IMR-90 (cell line): ENCODE measurements at regions not wholly inside any gene's neighbourhood (a gene's known extent, or its start where the extent isn't known, plus 50 kb on each side); places are given as distances from the start of the nearest gene placed in this dataset.

Source experiments
- ATAC-seq: fragments of 200-7000 bp; cut with Tn5 transposase; 2 replicates; pipeline ENCODE4 v1.9.1; 2020; ENCODE audit warnings: low read depth, mild to moderate bottlenecking, moderate library complexity
- BruUV-seq: library from RNA; stranded (reverse); fragments of 400-500 nt; replicated peaks from 2 replicates; lab custom pipeline; 2021; lab: Mats Ljungman, UMichigan
- CTCF ChIA-PET: fragments of 300-600 bp; formaldehyde crosslinking; extraction: SDS; loops from one replicate; lab custom pipeline; 2021; ENCODE audit warnings: antibody characterized with exemption; lab: Yijun Ruan, JAX
- POLR2A ChIA-PET: fragments of 300-600 bp; sonication (Branson Sonifier 250); formaldehyde crosslinking; loops from one replicate; lab custom pipeline; 2022; ENCODE audit warnings: antibody characterized with exemption; ENCODE audit not compliant: unreplicated experiment; lab: Charles Lee
- DNase-seq: peaks from one replicate; pipeline ENCODE4 v3.0.0; 2013
- H2AFZ ChIP-seq: replicated peaks from 2 replicates; pipeline ENCODE3; 2013; ENCODE audit warnings: low read length, mild to moderate bottlenecking; ENCODE audit not compliant: poor library complexity
- H2AK5ac ChIP-seq: 2 replicates; pipeline ENCODE4 v1.6.1; 2013; ENCODE audit warnings: low read depth, low read length, inconsistent platforms
- H2AK9ac ChIP-seq: replicated peaks from 2 replicates; pipeline ENCODE3; 2013; ENCODE audit warnings: mild to moderate bottlenecking, low read depth, low read length, moderate library complexity; ENCODE audit not compliant: poor library complexity
- H2BK120ac ChIP-seq: 2 replicates; pipeline ENCODE4 v1.6.1; 2013; ENCODE audit warnings: low read depth, low read length, inconsistent platforms
- H2BK15ac ChIP-seq: 3 replicates; pipeline ENCODE4 v1.6.1; 2013; ENCODE audit warnings: low read depth, low read length, inconsistent platforms
- H2BK20ac ChIP-seq: 2 replicates; pipeline ENCODE4 v1.6.1; 2013; ENCODE audit warnings: low read depth, mild to moderate bottlenecking, inconsistent platforms, low read length, moderate library complexity
- H2BK5ac ChIP-seq: 2 replicates; pipeline ENCODE4 v1.6.1; 2013; ENCODE audit warnings: mild to moderate bottlenecking, low read depth, low read length, inconsistent platforms; ENCODE audit not compliant: poor library complexity, severe bottlenecking
- H3K14ac ChIP-seq: replicated peaks from 2 replicates; pipeline ENCODE4 v1.6.1; 2013; ENCODE audit warnings: low read depth, low read length, inconsistent platforms
- H3K18ac ChIP-seq: 2 replicates; pipeline ENCODE4 v1.6.1; 2013; ENCODE audit warnings: low read depth, low read length, control low read depth
- H3K23ac ChIP-seq: 2 replicates; pipeline ENCODE4 v1.6.1; 2013; ENCODE audit warnings: low read depth, low read length, inconsistent platforms
- H3K27ac ChIP-seq: 2 replicates; pipeline ENCODE4 v1.5.1; 2013; ENCODE audit warnings: mild to moderate bottlenecking, control low read depth, low read length; ENCODE audit not compliant: insufficient read depth
- H3K27me3 ChIP-seq: 2 replicates; pipeline ENCODE4 v1.6.1; 2013; ENCODE audit warnings: low read length; ENCODE audit not compliant: control insufficient read depth, insufficient read depth
- H3K36me3 ChIP-seq: 2 replicates; pipeline ENCODE4 v1.6.1; 2013; ENCODE audit warnings: low read length, mixed read lengths; ENCODE audit not compliant: control insufficient read depth, insufficient read depth
- H3K4ac ChIP-seq: 2 replicates; pipeline ENCODE4 v1.6.1; 2013; ENCODE audit warnings: low read depth, low read length, inconsistent platforms
- H3K4me1 ChIP-seq: 2 replicates; pipeline ENCODE4 v1.6.1; 2013; ENCODE audit warnings: low read length, mixed read lengths; ENCODE audit not compliant: control insufficient read depth, insufficient read depth
- H3K4me2 ChIP-seq: 2 replicates; pipeline ENCODE4 v1.6.1; 2013; ENCODE audit warnings: low read depth, mild to moderate bottlenecking, control low read depth, low read length, moderate library complexity
- H3K4me3 ChIP-seq: 2 replicates; pipeline ENCODE4 v1.5.1; 2013; ENCODE audit warnings: low read depth, mild to moderate bottlenecking, control low read depth, low read length, moderate library complexity; ENCODE audit not compliant: insufficient read depth
- H3K56ac ChIP-seq: 2 replicates; pipeline ENCODE4 v1.6.1; 2013; ENCODE audit warnings: low read length, inconsistent platforms; ENCODE audit not compliant: insufficient read depth; ENCODE audit errors: extremely low read depth
- H3K79me1 ChIP-seq, 2 experiments: 2 replicates each; pipeline ENCODE4 v1.6.1; 2013; ENCODE audit warnings: low read length in 2 of 2, inconsistent platforms in 1 of 2, low read depth in 1 of 2
- H3K9ac ChIP-seq: 2 replicates; pipeline ENCODE4 v1.6.1; 2013; ENCODE audit warnings: low read depth, low read length, control low read depth
- H3K9me1 ChIP-seq: 2 replicates; pipeline ENCODE4 v1.6.1; 2013; ENCODE audit warnings: low read length, inconsistent platforms; ENCODE audit not compliant: insufficient read depth
- H3K9me3 ChIP-seq: 2 replicates; pipeline ENCODE4 v1.6.1; 2013; ENCODE audit warnings: low read length; ENCODE audit not compliant: control insufficient read depth, insufficient read depth
- H4K20me1 ChIP-seq: 2 replicates; pipeline ENCODE4 v1.6.1; 2013; ENCODE audit warnings: low read length, inconsistent platforms; ENCODE audit not compliant: insufficient read depth
- H4K5ac ChIP-seq: 2 replicates; pipeline ENCODE4 v1.6.1; 2013; ENCODE audit warnings: mild to moderate bottlenecking, low read depth, low read length, control low read depth
- H4K8ac ChIP-seq, 2 experiments: 2 replicates each; pipeline ENCODE4 v1.6.1; 2013; ENCODE audit warnings: low read depth in 2 of 2, low read length in 2 of 2, control low read depth in 1 of 2, inconsistent platforms in 1 of 2
- H4K91ac ChIP-seq: 2 replicates; pipeline ENCODE4 v1.6.1; 2013; ENCODE audit warnings: low read depth, low read length, inconsistent platforms; ENCODE audit not compliant: insufficient read depth
- BHLHE40 ChIP-seq: fragments of 150-350 bp; IDR thresholded peaks from 2 replicates; pipeline ENCODE4 v1.6.1; 2016; ENCODE audit warnings: mild to moderate bottlenecking, low read depth, low read length
- CTCF ChIP-seq: conservative IDR thresholded peaks from 2 replicates; pipeline ENCODE4 v1.5.1; 2012; ENCODE audit warnings: mild to moderate bottlenecking, low read depth, low read length, improper control_type of control experiment
- FOS ChIP-seq: fragments of 150-350 bp; IDR thresholded peaks from 2 replicates; pipeline ENCODE4 v1.6.1; 2016; ENCODE audit warnings: low read depth, low read length
- MAZ ChIP-seq: IDR thresholded peaks from 2 replicates; pipeline ENCODE4 v1.6.1; 2012; ENCODE audit warnings: low read depth, mild to moderate bottlenecking, low read length, improper control_type of control experiment, moderate library complexity, borderline replicate concordance
- NFE2L2 ChIP-seq: fragments of 150-350 bp; IDR thresholded peaks from 2 replicates; pipeline ENCODE4 v1.6.1; 2016; ENCODE audit warnings: low read depth, mild to moderate bottlenecking, low read length
- POLR2A ChIP-seq: IDR thresholded peaks from 2 replicates; pipeline ENCODE4 v1.6.1; 2012; ENCODE audit warnings: mild to moderate bottlenecking, low read depth, low read length
- RCOR1 ChIP-seq: IDR thresholded peaks from 2 replicates; pipeline ENCODE4 v1.6.1; 2012; ENCODE audit warnings: mild to moderate bottlenecking, low read length, improper control_type of control experiment; ENCODE audit not compliant: insufficient replicate concordance
- WGBS, 2 experiments: methylation state at CpG; one replicate each; pipeline versions ENCODE4 v1.1.5 to v1.1.7; 2013; ENCODE audit warnings: missing lambda C conversion rate in 2 of 2; ENCODE audit not compliant: insufficient read length in 1 of 2; ENCODE audit errors: extremely low coverage in 2 of 2; 5-methylcytosine and 5-hydroxymethylcytosine counted together
- dilution Hi-C: fragments of 300-500 bp; cut with HindIII; formaldehyde crosslinking; loops from one replicate; pipeline ENCODE4 v1.14.3; 2018; ENCODE audit warnings: low sequenced_read_pairs; ENCODE audit not compliant: unreplicated experiment
- in situ Hi-C: fragments of 300-500 bp; cut with MboI; formaldehyde crosslinking; loops from 3 replicates; pipeline ENCODE4 v1.14.3; 2019; ENCODE audit warnings: low sequenced_read_pairs, inconsistent platforms, mixed read lengths
- intact Hi-C: fragments of 100-400 bp; cut with micrococcal nuclease; formaldehyde crosslinking; loops from 2 replicates; pipeline ENCODE4 v1.10.0; 2022

DNA sequence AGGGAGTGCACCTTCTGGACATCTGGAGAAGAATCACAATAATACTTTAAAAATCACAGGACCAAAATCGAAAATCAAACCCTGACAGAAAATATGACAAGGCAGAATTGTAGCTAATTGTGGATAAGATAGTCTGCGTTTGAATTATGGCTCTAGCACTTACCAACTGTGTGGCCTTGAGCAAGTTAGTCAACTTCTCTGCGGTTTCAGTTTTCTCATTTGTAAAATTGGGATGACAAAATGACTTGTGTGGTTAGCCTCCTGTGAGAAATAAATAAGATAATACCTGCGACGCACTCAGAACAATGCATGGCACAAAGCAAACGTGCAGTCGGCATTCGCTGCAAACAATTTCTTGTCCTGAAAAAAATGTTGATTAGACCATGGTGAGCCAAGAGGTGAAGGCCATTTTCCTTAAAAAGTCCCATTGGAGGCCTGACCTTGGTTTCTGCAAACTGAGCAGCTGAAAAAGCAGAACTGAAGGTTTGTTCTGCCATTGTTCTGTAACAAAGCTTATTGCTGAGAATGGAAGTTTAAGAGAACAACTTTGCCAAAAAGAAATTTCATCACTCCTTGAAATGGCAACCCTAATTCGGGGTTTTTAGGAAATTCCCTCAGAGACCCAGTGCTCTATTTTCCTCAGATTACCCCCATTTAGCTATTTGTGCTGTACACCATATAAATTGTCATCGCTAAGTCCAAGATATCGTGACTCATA, 266.3 kb downstream of the ERMARD start:
- H3K4me2 ChIP-seq = no peak overlapping the region
- intact Hi-C loops = no loop called here
- no peak overlapping the region for H3K56ac ChIP-seq
- H2BK120ac ChIP-seq = no peak overlapping the region
- ATAC-seq (no peak), DNase-seq (no peak)
- ChIA-PET POLR2A (interaction anchor here (1.0 kb wide), 1 partner anchor 10 kb away, joined by 3 read pairs; no protein-coding TSS in a partner anchor), CTCF (no interaction called here)
- H3K4me3 ChIP-seq = no peak overlapping the region
- H4K91ac ChIP-seq = no peak overlapping the region
- no peaks in the 10 kb centered on the region for H4K20me1 ChIP-seq
- no peaks in the 10 kb centered on the region for H3K27me3 ChIP-seq
- H3K4ac ChIP-seq = no peak overlapping the region
- no peak overlapping the region for H4K8ac ChIP-seq
- H3K23ac ChIP-seq = no peak overlapping the region
- H3K9ac ChIP-seq = no peak overlapping the region
- WGBS, 2 experiments = 71% methylated on average over 4 of the region's 11 CpGs; no CpG with 5 or more reads in 1 of the 2 experiments
- no peak overlapping the region for H2BK15ac ChIP-seq
- no peak overlapping the region for H3K18ac ChIP-seq
- no peak overlapping the region for H2AK5ac ChIP-seq
- no peak overlapping the region for H3K27ac ChIP-seq
- H2BK20ac ChIP-seq = no peak overlapping the region
- no peaks in the 10 kb centered on the region for H3K4me1 ChIP-seq
- in situ Hi-C loops = no loop called here
- no peak for TF ChIP-seq FOS
- no peak for TF ChIP-seq MAZ
- no peak for TF ChIP-seq RCOR1
- no peak for TF ChIP-seq POLR2A
- no peak for TF ChIP-seq NFE2L2
- no peak for TF ChIP-seq BHLHE40
- TF ChIP-seq CTCF = no peak
- BruUV-seq = no TSS peak
- dilution Hi-C loops = no loop called here
- H3K9me3 ChIP-seq = peaks cover 34% of the 10 kb centered on the region
- H2AK9ac ChIP-seq = no peak overlapping the region
- no peaks in the 10 kb centered on the region for H3K79me1 ChIP-seq
- no peak overlapping the region for H2AFZ ChIP-seq
- H3K9me1 ChIP-seq = no peaks in the 10 kb centered on the region
- no peak overlapping the region for H2BK5ac ChIP-seq
- H3K14ac ChIP-seq = no peak overlapping the region
- no peak overlapping the region for H4K5ac ChIP-seq
- no peaks in the 10 kb centered on the region for H3K36me3 ChIP-seq
